Muscle of leg (tissue), 3 donors: ENCODE measurements at regions not wholly inside any gene's neighbourhood (a gene's known extent, or its start where the extent isn't known, plus 50 kb on each side); places are given as distances from the start of the nearest gene placed in this dataset.

Source experiments
- DNase-seq: peaks from one replicate; pipeline ENCODE4 v3.0.0; 2013
- H3K27ac ChIP-seq: one replicate; pipeline ENCODE4 v1.5.1; 2013; ENCODE audit warnings: mild to moderate bottlenecking, low read length, control low read depth
- H3K27me3 ChIP-seq: one replicate; pipeline ENCODE4 v1.6.1; 2013; ENCODE audit warnings: low read length; ENCODE audit not compliant: control insufficient read depth, insufficient read depth
- H3K36me3 ChIP-seq: one replicate; pipeline ENCODE4 v1.6.1; 2013; ENCODE audit warnings: low read length; ENCODE audit not compliant: control insufficient read depth, insufficient read depth
- H3K4me1 ChIP-seq: one replicate; pipeline ENCODE4 v1.6.1; 2013; ENCODE audit warnings: low read length; ENCODE audit not compliant: control insufficient read depth, insufficient read depth
- H3K4me3 ChIP-seq: one replicate; pipeline ENCODE4 v1.5.1; 2013; ENCODE audit warnings: low read length, control low read depth
- H3K9me3 ChIP-seq: replicated peaks from 2 replicates; pipeline ENCODE4 v1.6.1; 2013; ENCODE audit warnings: low read depth, low read length; ENCODE audit not compliant: control insufficient read depth
- WGBS: methylation state at CpG from one replicate; pipeline ENCODE4 v1.1.5; 2013; ENCODE audit warnings: missing lambda C conversion rate; ENCODE audit not compliant: insufficient coverage; 5-methylcytosine and 5-hydroxymethylcytosine counted together

- Histone ChIP-seq H3K36me3 (no peaks in the 10 kb centered on the region), H3K27me3 (no peaks in the 10 kb centered on the region), H3K4me3 (no peak overlapping the region), H3K27ac (no peak overlapping the region), H3K9me3 (no peaks in the 10 kb centered on the region), H3K4me1 (no peaks in the 10 kb centered on the region)
- no CpG with 5 or more reads among the region's 5 CpGs for WGBS
- no peak for DNase-seq
Measured at GRCh38 chr3:106589311-106589942, 720.6 kb upstream of the CBLB start.

DNA sequence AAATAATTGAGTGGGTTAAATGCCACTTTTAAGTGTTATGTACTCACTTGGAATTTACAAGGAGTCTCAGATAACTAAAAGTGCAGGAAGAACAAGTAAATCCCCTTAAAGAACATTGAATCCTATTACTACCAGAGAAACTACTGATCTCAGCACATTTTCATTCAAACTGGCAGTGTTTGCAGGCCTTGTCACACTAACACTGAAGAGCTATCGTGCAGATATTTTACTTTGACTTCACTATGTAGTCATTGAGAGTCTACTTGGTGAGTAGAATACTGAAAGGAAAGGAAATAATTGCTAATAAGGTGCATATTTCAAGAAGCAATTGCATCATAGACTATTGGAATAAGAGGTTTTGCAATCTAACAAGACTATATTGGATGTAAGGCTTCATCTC lies 721.4 kb upstream of the CBLB start:
- WGBS, result no CpG with 5 or more reads among the region's 1 CpG
- DNase-seq, result no peak
- H3K27ac ChIP-seq, result no peak overlapping the region
- H3K4me1 ChIP-seq, result no peaks in the 10 kb centered on the region
- no peaks in the 10 kb centered on the region for H3K36me3 ChIP-seq
- H3K27me3 ChIP-seq, result no peaks in the 10 kb centered on the region
- no peak overlapping the region for H3K4me3 ChIP-seq
- no peaks in the 10 kb centered on the region for H3K9me3 ChIP-seq

DNA sequence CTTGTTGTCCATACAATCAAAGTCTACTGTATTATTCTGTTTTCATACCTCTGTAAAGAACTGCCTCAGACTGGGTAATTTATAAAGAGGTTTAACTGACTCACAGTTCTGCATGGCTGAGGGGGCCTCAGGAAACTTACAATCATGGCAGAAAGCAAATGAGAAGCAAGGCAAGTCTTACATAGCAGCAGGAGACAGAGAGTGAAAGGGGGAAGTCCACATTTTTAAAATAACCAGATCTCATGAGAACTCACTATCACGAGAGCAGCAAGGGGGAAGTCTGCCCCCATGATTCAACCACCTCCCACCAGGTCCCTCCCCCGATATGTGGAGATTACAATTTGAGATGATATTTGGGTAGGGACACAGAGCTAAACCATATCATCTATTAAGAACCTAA lies 724.6 kb upstream of the CBLB start:
- no peaks in the 10 kb centered on the region for H3K36me3 ChIP-seq
- no peak overlapping the region for H3K27ac ChIP-seq
- WGBS, result no CpG with 5 or more reads among the region's 2 CpGs

GRCh38 chr3:106609666-106610301 lies 741.0 kb upstream of the CBLB start:
- Histone ChIP-seq H3K27ac (peak overlapping the region; percentile 70), H3K36me3 (no peaks in the 10 kb centered on the region), H3K4me1 (peaks cover 2% of the 10 kb centered on the region), H3K27me3 (no peaks in the 10 kb centered on the region), H3K9me3 (no peaks in the 10 kb centered on the region), H3K4me3 (no peak overlapping the region)
- DNase-seq, result peak; percentile 96
- WGBS, result no CpG with 5 or more reads among the region's 2 CpGs

More for the DNA sequence above, 724.6 kb upstream of the CBLB start:
- H3K9me3 ChIP-seq, result peaks cover 2% of the 10 kb centered on the region
- no peak overlapping the region for H3K4me3 ChIP-seq
- no peaks in the 10 kb centered on the region for H3K27me3 ChIP-seq
- no peak for DNase-seq
- H3K4me1 ChIP-seq, result no peaks in the 10 kb centered on the region

- no CpG with 5 or more reads among the region's 2 CpGs for WGBS
- Histone ChIP-seq H3K4me3 (no peak overlapping the region), H3K27me3 (no peaks in the 10 kb centered on the region), H3K9me3 (no peaks in the 10 kb centered on the region), H3K27ac (peak overlapping the region; percentile 70), H3K4me1 (peaks cover 2% of the 10 kb centered on the region), H3K36me3 (no peaks in the 10 kb centered on the region)
- peak; percentile 62 for DNase-seq
Measured at GRCh38 chr3:106610362-106610959, 741.6 kb upstream of the CBLB start.

- peak; percentile 57 for DNase-seq
- Histone ChIP-seq H3K9me3 (no peaks in the 10 kb centered on the region), H3K4me1 (peaks cover 2% of the 10 kb centered on the region), H3K27ac (no peak overlapping the region), H3K27me3 (no peaks in the 10 kb centered on the region), H3K4me3 (no peak overlapping the region), H3K36me3 (no peaks in the 10 kb centered on the region)
- no CpG with 5 or more reads among the region's 1 CpG for WGBS
Measured at GRCh38 chr3:106611116-106611515, 742.3 kb upstream of the CBLB start.

- H3K27me3 ChIP-seq, result no peaks in the 10 kb centered on the region
- no peak overlapping the region for H3K27ac ChIP-seq
- peaks cover 2% of the 10 kb centered on the region for H3K4me1 ChIP-seq
- H3K9me3 ChIP-seq, result no peaks in the 10 kb centered on the region
- peak; percentile 10 for DNase-seq
- H3K36me3 ChIP-seq, result no peaks in the 10 kb centered on the region
- H3K4me3 ChIP-seq, result no peak overlapping the region
Measured at GRCh38 chr3:106611841-106612240, 743.0 kb upstream of the CBLB start.

- DNase-seq, result no peak
- H3K4me3 ChIP-seq, result no peak overlapping the region
- no peaks in the 10 kb centered on the region for H3K4me1 ChIP-seq
- H3K27ac ChIP-seq, result no peak overlapping the region
- WGBS, result no CpG with 5 or more reads among the region's 3 CpGs
- H3K9me3 ChIP-seq, result no peaks in the 10 kb centered on the region
- H3K36me3 ChIP-seq, result no peaks in the 10 kb centered on the region
- no peaks in the 10 kb centered on the region for H3K27me3 ChIP-seq
Measured at GRCh38 chr3:106616556-106616955, 747.7 kb upstream of the CBLB start.

DNA sequence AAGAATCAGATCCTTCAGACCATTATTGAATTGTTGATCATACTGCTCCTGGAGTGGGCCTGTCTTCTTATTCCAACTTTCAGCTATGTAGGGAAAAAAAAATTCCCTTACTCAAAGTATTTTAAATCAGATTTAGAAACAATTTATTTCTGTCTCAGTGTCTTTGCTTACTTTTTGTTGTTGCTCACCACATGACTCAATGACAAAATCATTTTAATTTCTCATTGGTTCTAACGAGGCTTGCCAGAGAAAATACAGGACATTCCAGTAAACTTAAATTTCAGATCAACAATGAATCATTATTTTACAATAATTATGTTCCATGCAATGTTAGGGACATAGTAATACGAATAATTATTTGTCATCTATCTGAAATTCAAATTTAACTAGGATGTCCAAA lies 748.5 kb upstream of the CBLB start:
- no peak for DNase-seq
- no peaks in the 10 kb centered on the region for H3K36me3 ChIP-seq
- H3K27ac ChIP-seq, result no peak overlapping the region
- no CpG with 5 or more reads among the region's 2 CpGs for WGBS
- no peaks in the 10 kb centered on the region for H3K9me3 ChIP-seq
- H3K4me1 ChIP-seq, result no peaks in the 10 kb centered on the region
- no peaks in the 10 kb centered on the region for H3K27me3 ChIP-seq
- no peak overlapping the region for H3K4me3 ChIP-seq

GRCh38 chr3:106620646-106621045 lies 751.8 kb upstream of the CBLB start:
- Histone ChIP-seq H3K27me3 (no peaks in the 10 kb centered on the region), H3K4me1 (no peaks in the 10 kb centered on the region), H3K4me3 (no peak overlapping the region), H3K36me3 (no peaks in the 10 kb centered on the region), H3K27ac (no peak overlapping the region), H3K9me3 (peaks cover 10% of the 10 kb centered on the region)
- no CpG with 5 or more reads among the region's 1 CpG for WGBS
- no peak for DNase-seq
